CD4-positive, alpha-beta T cell (primary cell): ENCODE measurements at regions not wholly inside any gene's neighbourhood (a gene's known extent, or its start where the extent isn't known, plus 50 kb on each side); places are given as distances from the start of the nearest gene placed in this dataset.

Experiments
- ATAC-seq: fragments of 200-7000 bp; cut with Tn5 transposase; one replicate; pipeline ENCODE4 v1.10.0; 2022; ENCODE audit warnings: mild to moderate bottlenecking; ENCODE audit not compliant: poor library complexity
- CTCF ChIA-PET: fragments of 350-600 bp; sonication (Branson Sonifier 250); formaldehyde crosslinking; loops from one replicate; lab custom pipeline; 2021; ENCODE audit warnings: antibody characterized with exemption, inconsistent platforms; lab: Charles Lee
- POLR2A ChIA-PET: fragments of 350-600 bp; sonication (Branson Sonifier 250); formaldehyde crosslinking; loops from one replicate; lab custom pipeline; 2021; ENCODE audit warnings: antibody characterized with exemption, inconsistent platforms; lab: Charles Lee
- DNase-seq, 14 experiments: peaks; one replicate each; pipeline ENCODE4 v3.0.0-alpha.2; 2013 to 2020; ENCODE audit warnings: mixed read lengths in 2 of 14
- H3K27ac ChIP-seq, 2 donors: one replicate each; pipeline versions ENCODE4 v1.5.1 to v1.7.0; 2013; ENCODE audit warnings: low read length in 2 of 2, low read depth in 1 of 2, mild to moderate bottlenecking in 1 of 2
- H3K27me3 ChIP-seq, 2 experiments: 1 replicate in 1 of 2; 2 replicates in 1 of 2; pipeline versions ENCODE4 v1.6.1 to v1.7.0; 2013; ENCODE audit warnings: low read length in 2 of 2, control low read depth in 1 of 2, mild to moderate bottlenecking in 1 of 2, moderate library complexity in 1 of 2; ENCODE audit not compliant: insufficient read depth in 2 of 2, control insufficient read depth in 1 of 2
- H3K36me3 ChIP-seq: one replicate; pipeline ENCODE4 v1.6.1; 2013; ENCODE audit warnings: low read length, control low read depth; ENCODE audit not compliant: insufficient read depth
- H3K4me1 ChIP-seq: one replicate; pipeline ENCODE4 v1.6.1; 2013; ENCODE audit warnings: low read length, control low read depth; ENCODE audit not compliant: insufficient read depth
- H3K4me3 ChIP-seq: one replicate; pipeline ENCODE4 v1.5.1; 2013; ENCODE audit warnings: mild to moderate bottlenecking, low read length, moderate library complexity
- H3K9me3 ChIP-seq, 2 experiments: 1 replicate in 1 of 2; 2 replicates in 1 of 2; pipeline versions ENCODE4 v1.6.1 to v1.7.0; 2013; ENCODE audit warnings: low read length in 2 of 2, mild to moderate bottlenecking in 2 of 2, control low read depth in 1 of 2, moderate library complexity in 1 of 2; ENCODE audit not compliant: control insufficient read depth in 1 of 2, insufficient read depth in 1 of 2
- H3K27ac Mint-ChIP-seq: one replicate; pipeline ENCODE4 v1.8.0; 2020; ENCODE audit warnings: mixed read lengths
- H3K27me3 Mint-ChIP-seq: one replicate; pipeline ENCODE4 v1.8.0; 2021; ENCODE audit warnings: mixed read lengths
- H3K36me3 Mint-ChIP-seq: one replicate; pipeline ENCODE4 v1.8.0; 2021; ENCODE audit warnings: low read depth, mixed read lengths
- H3K4me1 Mint-ChIP-seq: one replicate; pipeline ENCODE4 v1.8.0; 2021; ENCODE audit warnings: low read depth, mixed read lengths
- H3K4me3 Mint-ChIP-seq: one replicate; pipeline ENCODE4 v1.8.0; 2020; ENCODE audit warnings: mild to moderate bottlenecking, mixed read lengths
- H3K9me3 Mint-ChIP-seq: one replicate; pipeline ENCODE4 v1.8.0; 2020; ENCODE audit warnings: mixed read lengths
- intact Hi-C, 2 experiments: fragments of 100-400 bp; cut with DNase I in 1 of 2; cut with micrococcal nuclease in 1 of 2; formaldehyde crosslinking; loops; one replicate each; pipeline versions ENCODE4 v1.15.1 to v1.9.0; 2023 to 2025; cut with DNase I, micrococcal nuclease
- TF ChIP-seq, protein P1 (sequence below): fragments of 200-600 bp; IDR thresholded peaks from one replicate; pipeline ENCODE4 v1.8.0; 2022; ENCODE audit warnings: antibody characterized with exemption, mild to moderate bottlenecking

DNA sequence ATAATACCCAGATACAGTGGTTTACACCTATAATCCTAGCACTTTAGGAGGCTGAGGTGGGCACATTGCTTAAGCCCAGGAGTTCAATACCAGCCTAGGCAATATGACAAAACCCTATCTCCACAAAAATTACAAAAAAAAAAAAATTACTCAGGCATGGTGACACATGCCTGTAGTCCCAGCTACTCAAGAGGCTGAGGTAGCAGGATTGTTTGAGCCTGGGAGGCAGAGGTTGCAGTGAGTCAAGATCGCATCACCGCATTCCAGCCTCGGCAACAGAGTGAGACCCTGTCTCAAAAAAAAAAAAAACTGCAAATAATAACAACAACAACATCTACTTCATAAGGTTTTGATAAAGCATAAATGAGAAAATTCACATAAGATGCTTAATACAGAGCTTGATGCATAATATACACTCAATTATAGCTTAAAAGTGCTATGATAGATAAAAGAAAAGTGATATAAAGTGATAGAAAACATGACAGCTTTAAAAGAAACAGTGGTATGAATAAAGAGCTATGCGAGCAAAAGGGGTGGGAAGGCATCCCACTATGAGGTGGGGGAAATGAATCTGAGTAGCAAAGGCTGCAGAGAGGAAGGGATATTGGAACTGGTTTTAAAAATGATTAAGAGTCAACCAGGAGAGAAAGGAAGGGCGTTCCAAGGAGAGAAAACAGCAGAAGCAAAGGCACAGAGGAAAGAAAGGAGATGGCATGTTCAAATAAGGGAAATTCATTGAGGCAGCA, 197.6 kb downstream of the KIF18A start:
- Histone ChIP-seq H3K27me3 (no peaks in the 10 kb centered on the region), H3K36me3 (no peaks in the 10 kb centered on the region), H3K4me1 (no peaks in the 10 kb centered on the region), H3K4me3 (no peak overlapping the region), H3K27ac (no peak overlapping the region), H3K9me3 (no peaks in the 10 kb centered on the region)
- POLR2A ChIA-PET = no interaction called here
- CTCF ChIA-PET = interaction anchor here (0.7 kb wide), 1 partner anchor 12 kb away, joined by 3 read pairs; no protein-coding TSS in a partner anchor
- TF ChIP-seq, protein P1, sequence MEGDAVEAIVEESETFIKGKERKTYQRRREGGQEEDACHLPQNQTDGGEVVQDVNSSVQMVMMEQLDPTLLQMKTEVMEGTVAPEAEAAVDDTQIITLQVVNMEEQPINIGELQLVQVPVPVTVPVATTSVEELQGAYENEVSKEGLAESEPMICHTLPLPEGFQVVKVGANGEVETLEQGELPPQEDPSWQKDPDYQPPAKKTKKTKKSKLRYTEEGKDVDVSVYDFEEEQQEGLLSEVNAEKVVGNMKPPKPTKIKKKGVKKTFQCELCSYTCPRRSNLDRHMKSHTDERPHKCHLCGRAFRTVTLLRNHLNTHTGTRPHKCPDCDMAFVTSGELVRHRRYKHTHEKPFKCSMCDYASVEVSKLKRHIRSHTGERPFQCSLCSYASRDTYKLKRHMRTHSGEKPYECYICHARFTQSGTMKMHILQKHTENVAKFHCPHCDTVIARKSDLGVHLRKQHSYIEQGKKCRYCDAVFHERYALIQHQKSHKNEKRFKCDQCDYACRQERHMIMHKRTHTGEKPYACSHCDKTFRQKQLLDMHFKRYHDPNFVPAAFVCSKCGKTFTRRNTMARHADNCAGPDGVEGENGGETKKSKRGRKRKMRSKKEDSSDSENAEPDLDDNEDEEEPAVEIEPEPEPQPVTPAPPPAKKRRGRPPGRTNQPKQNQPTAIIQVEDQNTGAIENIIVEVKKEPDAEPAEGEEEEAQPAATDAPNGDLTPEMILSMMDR = no peak
- intact Hi-C loops = no loop called here
- no peaks in the 10 kb centered on the region for H3K4me1 Mint-ChIP-seq
- peaks cover 3% of the 10 kb centered on the region for H3K9me3 Mint-ChIP-seq
- H3K27me3 Mint-ChIP-seq = no peaks in the 10 kb centered on the region
- H3K27ac Mint-ChIP-seq = no peak overlapping the region
- H3K4me3 Mint-ChIP-seq = no peak overlapping the region
- ATAC-seq (no peak), DNase-seq (no peak)
- H3K36me3 Mint-ChIP-seq = no peaks in the 10 kb centered on the region

DNA sequence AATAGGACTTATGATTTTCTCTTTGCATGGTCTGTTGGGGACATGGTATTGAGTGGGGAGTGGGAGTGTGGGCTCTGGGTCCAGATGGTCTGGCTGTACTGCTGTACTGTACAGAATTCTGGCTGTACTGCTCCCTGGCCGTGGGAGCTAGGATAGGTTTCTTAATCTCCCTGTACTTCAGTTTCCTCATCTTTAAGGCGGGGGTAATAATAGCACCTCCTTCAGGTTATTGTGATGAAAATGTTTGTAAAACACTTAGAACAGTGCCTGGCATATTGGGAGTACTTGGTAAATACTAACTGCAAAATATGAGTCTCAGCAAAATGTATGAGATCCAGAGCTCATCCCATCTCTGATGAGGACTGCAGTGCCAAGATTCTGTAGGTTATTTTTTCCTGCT, 198.6 kb downstream of the KIF18A start:
- peaks cover 3% of the 10 kb centered on the region for H3K9me3 Mint-ChIP-seq
- H3K36me3 ChIP-seq = no peaks in the 10 kb centered on the region
- no peaks in the 10 kb centered on the region for H3K27me3 Mint-ChIP-seq
- ChIA-PET CTCF (no interaction called here), POLR2A (no interaction called here)
- H3K36me3 Mint-ChIP-seq = no peaks in the 10 kb centered on the region
- H3K9me3 ChIP-seq = no peaks in the 10 kb centered on the region
- ATAC-seq = no peak
- intact Hi-C loops = no loop called here
- DNase-seq = no peak
- H3K4me3 Mint-ChIP-seq = no peak overlapping the region
- TF ChIP-seq, protein P1 = no peak
- H3K4me1 ChIP-seq = no peaks in the 10 kb centered on the region
- H3K27ac Mint-ChIP-seq = no peak overlapping the region
- no peaks in the 10 kb centered on the region for H3K27me3 ChIP-seq
- H3K27ac ChIP-seq = no peak overlapping the region
- H3K4me1 Mint-ChIP-seq = no peaks in the 10 kb centered on the region
- H3K4me3 ChIP-seq = no peak overlapping the region

DNA sequence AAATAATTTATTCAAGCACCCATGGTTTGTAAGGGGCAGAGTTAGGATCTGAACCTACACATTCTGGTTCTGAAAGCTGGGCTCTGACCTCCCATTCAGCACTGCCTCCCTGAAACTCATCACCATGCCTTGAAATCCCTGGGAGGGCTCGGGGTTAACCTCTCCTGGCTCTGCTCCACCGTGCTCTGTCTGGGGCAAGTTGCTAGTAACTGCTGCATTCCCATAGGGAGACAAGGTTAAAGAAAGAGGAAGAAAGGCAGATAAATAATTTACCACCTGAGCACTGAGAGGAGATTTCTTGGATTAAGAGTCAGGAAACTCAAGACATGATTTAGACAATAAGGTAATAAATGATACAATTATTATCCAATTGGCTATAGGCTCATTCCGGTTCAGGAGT, 199.3 kb downstream of the KIF18A start:
- no peak for DNase-seq
- H3K4me3 Mint-ChIP-seq = no peak overlapping the region
- Histone ChIP-seq H3K4me1 (no peaks in the 10 kb centered on the region), H3K4me3 (no peak overlapping the region), H3K27me3 (no peaks in the 10 kb centered on the region), H3K36me3 (no peaks in the 10 kb centered on the region), H3K27ac (no peak overlapping the region), H3K9me3 (no peaks in the 10 kb centered on the region)
- no peaks in the 10 kb centered on the region for H3K4me1 Mint-ChIP-seq
- H3K27ac Mint-ChIP-seq = no peak overlapping the region
- ChIA-PET POLR2A (no interaction called here), CTCF (no interaction called here)
- TF ChIP-seq, protein P1 = no peak
- no peaks in the 10 kb centered on the region for H3K27me3 Mint-ChIP-seq
- H3K9me3 Mint-ChIP-seq = peaks cover 3% of the 10 kb centered on the region
- no peaks in the 10 kb centered on the region for H3K36me3 Mint-ChIP-seq
- ATAC-seq = no peak
- intact Hi-C loops = no loop called here
